ENCODE measurements at regions not wholly inside any gene's neighbourhood (a gene's known extent, or its start where the extent isn't known, plus 50 kb on each side); places are given as distances from the start of the nearest gene placed in this dataset.

DNA sequence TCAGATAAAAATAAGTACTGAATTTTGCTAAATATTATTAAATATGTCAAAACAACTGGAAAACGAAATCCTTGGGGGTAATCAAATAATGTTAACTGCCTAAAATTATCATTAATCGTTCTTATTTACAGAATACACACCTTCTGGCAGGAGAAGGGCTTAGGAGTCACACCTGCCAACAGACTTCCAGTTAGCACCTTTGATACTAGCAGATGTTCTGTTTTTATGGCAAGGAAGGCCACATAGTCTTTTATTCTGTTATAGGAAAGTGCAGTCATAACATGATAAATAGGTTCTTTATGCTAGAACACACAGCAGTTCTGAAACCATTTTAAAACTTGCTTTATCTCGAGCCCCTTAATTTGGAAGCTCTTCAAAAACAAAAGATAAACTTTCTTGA lies 464.1 kb downstream of the UTRN start:
- Histone ChIP-seq H3K4ac (replicated peaks; ENCODE audit: insufficient read length, low read depth, low read length) (no peak overlapping the region), H3K9me3 (ENCODE audit: insufficient read depth in 2 of 2, low read depth in 1 of 2, low read length in 1 of 2) (no peaks in the 10 kb centered on the region), H2AFZ (ENCODE audit: low read length) (no peak overlapping the region), H4K20me1 (replicated peaks in 1 of 2; ENCODE audit: control insufficient read depth in 1 of 2, insufficient read depth in 2 of 2, low read length in 2 of 2) (no peaks in the 10 kb centered on the region), H2AK5ac (ENCODE audit: low read depth, low read length) (no peak overlapping the region), H3K27ac (ENCODE audit: low read depth, low read length) (no peak overlapping the region), H3K4me2 (ENCODE audit: insufficient read depth in 1 of 2, low read depth in 2 of 2, low read length in 2 of 2) (no peak overlapping the region), H4K5ac (ENCODE audit: insufficient read length, low read depth, low read length) (no peak overlapping the region), H3K9ac (replicated peaks in 1 of 4; ENCODE audit: extremely low read depth in 1 of 4, low read depth in 3 of 4, low read length in 3 of 4) (no peak overlapping the region), H2BK20ac (ENCODE audit: low read length) (no peak overlapping the region), H3K4me3 (ENCODE audit: extremely low read depth in 1 of 4, insufficient read depth in 2 of 4, low read depth in 3 of 4, low read length in 4 of 4) (no peak overlapping the region), H3K23me2 (ENCODE audit: low read depth, low read length) (no peaks in the 10 kb centered on the region), H3K27me3 (replicated peaks in 1 of 4; ENCODE audit: control insufficient read depth in 3 of 4, extremely low read depth in 1 of 4, insufficient read depth in 3 of 4, low read length in 3 of 4) (no peaks in the 10 kb centered on the region), H4K8ac (ENCODE audit: extremely low read depth, insufficient read depth, low read length) (no peak overlapping the region), H3K18ac (ENCODE audit: extremely low read depth, low read length) (no peak overlapping the region), H3K23ac (ENCODE audit: insufficient read length) (no peak overlapping the region), H3K56ac (replicated peaks; ENCODE audit: insufficient read length, low read depth, low read length) (no peak overlapping the region), H2BK15ac (ENCODE audit: low read length) (no peak overlapping the region), H3K14ac (ENCODE audit: insufficient read length) (no peak overlapping the region), H3K79me1 (ENCODE audit: low read depth, low read length) (no peaks in the 10 kb centered on the region), H2BK120ac (replicated peaks; ENCODE audit: low read depth, low read length) (no peak overlapping the region), H2BK12ac (ENCODE audit: low read depth, low read length) (no peak overlapping the region), H3K36me3 (ENCODE audit: control insufficient read depth in 2 of 4, insufficient read depth in 4 of 4, low read length in 3 of 4) (peaks cover 0 to 4% (median 1%) of the 10 kb centered on the region in 4 experiments; a peak in 2 of 8 replicates), H3K79me2 (ENCODE audit: control insufficient read depth in 1 of 2, insufficient read depth in 2 of 2, low read length in 2 of 2) (no peaks in the 10 kb centered on the region), H3K4me1 (replicated peaks in 1 of 4; ENCODE audit: control insufficient read depth in 3 of 4, insufficient read depth in 4 of 4, low read length in 3 of 4) (peaks cover 2 to 6% (median 6%) of the 10 kb centered on the region in 4 experiments; a peak in 4 of 7 replicates), H2BK5ac (ENCODE audit: low read depth, low read length) (no peak overlapping the region), H4K91ac (replicated peaks; ENCODE audit: insufficient read length, low read length) (no peak overlapping the region)
- 90% methylated on average over 3 of the region's 3 CpGs; no CpG with 5 or more reads in 1 of the 2 experiments for WGBS, 2 experiments (ENCODE audit: extremely low coverage in 1 of 2, insufficient coverage in 1 of 2, insufficient read length in 1 of 2, insufficient replicate concordance in 2 of 2, low coverage in 1 of 2, low lambda C conversion rate in 2 of 2, missing lambda C conversion rate in 1 of 2)
- no peak for TF ChIP-seq JUN (IDR thresholded peaks at IDR 0.05; ENCODE audit: low read depth, low read length)
- TF ChIP-seq JUND (IDR thresholded peaks at IDR 0.05; ENCODE audit: low read length), result no peak
- no peak for TF ChIP-seq SIN3A (conservative IDR thresholded peaks at IDR 0.05 in 1 of 2, IDR thresholded peaks at IDR 0.05 in 1 of 2; ENCODE audit: low read depth in 1 of 2, low read length in 2 of 2)
- no peak for TF ChIP-seq SUZ12 (IDR thresholded peaks at IDR 0.05; ENCODE audit: low read length)
- TF ChIP-seq SP2 (IDR thresholded peaks at IDR 0.05; ENCODE audit: low read length), result no peak
- TF ChIP-seq POU5F1 (IDR thresholded peaks at IDR 0.05; ENCODE audit: low read depth, low read length), result no peak
- no peak for TF ChIP-seq RFX5 (IDR thresholded peaks at IDR 0.05; ENCODE audit: borderline replicate concordance, low read depth, low read length)
- TF ChIP-seq ASH2L (IDR thresholded peaks at IDR 0.05; ENCODE audit: low read length), result no peak
- no peak for TF ChIP-seq TAF7 (optimal IDR thresholded peaks at IDR 0.05; ENCODE audit: borderline replicate concordance, low read depth, low read length)
- FAIRE-seq (no peak), DNase-seq (ENCODE audit: low read depth in 1 of 2, low spot score in 2 of 2) (no peak)
- POLR2A ChIA-PET (ENCODE audit: partially characterized antibody), result no interaction called here
- CTCF ChIA-PET (ENCODE audit: partially characterized antibody), result interaction anchor here (0.9 kb wide), 1 partner anchor 30 kb away, joined by 3 read pairs; no protein-coding TSS in a partner anchor

Data from H1 (cell line).